NCI-H748 (cell line): ENCODE measurements at regions not wholly inside any gene's neighbourhood (a gene's known extent, or its start where the extent isn't known, plus 50 kb on each side); places are given as distances from the start of the nearest gene placed in this dataset.

Experiments used
- DNase-seq: peaks from one replicate; lab custom pipeline; 2025; ENCODE audit not compliant: unreplicated experiment; lab: John Stamatoyannopoulos, UW

DNA sequence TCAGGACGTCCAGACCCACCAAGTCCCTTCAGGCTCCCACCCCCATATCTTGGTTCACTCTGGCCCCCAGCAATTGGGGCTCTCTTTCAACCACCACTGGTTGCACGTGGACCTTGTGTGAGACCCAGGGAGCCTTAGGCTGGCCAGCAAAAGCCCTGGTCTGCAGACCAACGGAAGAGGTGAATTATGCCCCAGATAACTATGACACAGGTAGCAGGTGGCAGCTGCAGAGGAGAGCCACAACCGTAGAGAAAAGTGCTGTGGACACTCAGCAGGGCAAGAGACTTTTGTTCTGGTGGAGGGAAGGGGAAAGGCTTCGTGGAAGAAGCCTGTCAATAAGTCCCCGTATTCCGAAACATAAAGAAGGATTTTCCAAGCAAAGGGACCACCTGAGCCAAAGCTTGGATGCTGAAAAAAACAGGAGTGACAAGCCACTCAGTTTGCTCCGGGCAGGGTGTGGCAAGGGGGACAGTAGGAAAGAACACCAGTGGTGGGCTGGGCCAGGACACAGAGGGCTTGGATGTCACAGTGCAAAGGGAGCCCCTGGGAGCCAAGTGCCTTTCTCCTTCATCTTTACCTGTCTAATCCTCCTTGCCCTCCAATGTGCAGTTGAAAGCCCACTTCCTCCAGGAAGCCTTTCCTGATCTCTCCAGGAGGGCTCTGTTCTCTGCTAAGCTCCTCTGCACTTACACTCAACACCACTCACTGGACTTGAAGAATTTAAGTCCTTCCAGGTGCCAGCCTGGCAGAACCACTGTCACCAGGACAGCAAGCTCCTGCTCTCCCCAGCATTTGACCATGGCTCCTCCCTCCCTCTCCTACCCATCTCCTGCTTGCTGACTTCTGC is 264.7 kb downstream of the BUD13 start:
- no peak for DNase-seq

DNA sequence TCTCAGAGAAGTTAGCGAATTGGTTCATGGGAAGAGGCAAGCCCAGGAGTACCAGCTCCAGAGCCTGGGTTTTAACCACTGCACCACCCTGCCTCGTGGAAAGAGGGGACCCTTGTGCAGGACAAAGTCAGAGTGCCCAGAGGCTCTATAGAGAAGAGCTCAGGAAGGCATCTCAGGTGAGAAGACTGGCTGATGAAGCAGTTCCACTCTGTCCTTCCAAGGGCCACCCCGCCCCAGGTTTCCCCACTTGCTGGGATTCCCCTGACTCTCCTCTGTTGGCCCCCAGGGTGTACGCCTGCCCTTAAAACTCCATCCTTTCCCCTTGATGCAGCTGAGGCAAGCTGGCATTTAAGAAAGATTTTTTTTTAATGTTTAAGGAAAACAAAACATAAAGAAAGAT is 265.8 kb downstream of the BUD13 start:
- DNase-seq: no peak

DNA sequence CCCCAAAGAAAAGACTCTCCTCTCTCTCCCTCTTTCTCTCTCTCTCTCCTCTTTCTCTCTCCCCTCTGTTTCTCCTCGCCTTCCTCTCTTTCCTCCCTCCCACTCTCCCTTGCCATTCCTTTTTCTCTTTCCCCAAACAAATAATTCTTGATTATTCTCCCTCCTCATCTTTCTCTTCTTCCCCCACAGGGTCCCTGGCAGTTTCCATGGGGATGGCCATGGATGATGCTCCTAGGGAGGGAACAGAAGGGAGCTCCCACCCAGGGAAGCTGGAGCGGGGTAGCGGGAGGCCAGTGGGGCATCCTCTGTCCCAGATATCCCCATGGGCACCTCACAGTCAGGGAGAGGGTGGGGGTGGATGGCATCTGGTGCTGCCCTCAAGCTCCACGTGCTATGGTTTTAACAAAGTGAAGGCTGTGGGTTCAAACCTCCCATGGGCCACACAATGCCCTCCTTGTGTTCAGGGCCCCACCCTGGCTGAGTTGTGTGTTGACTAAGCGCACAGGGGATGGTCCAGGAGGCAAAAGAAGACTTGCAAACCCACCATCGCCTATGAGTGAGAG is 266.4 kb downstream of the BUD13 start:
- DNase-seq: no peak

DNA sequence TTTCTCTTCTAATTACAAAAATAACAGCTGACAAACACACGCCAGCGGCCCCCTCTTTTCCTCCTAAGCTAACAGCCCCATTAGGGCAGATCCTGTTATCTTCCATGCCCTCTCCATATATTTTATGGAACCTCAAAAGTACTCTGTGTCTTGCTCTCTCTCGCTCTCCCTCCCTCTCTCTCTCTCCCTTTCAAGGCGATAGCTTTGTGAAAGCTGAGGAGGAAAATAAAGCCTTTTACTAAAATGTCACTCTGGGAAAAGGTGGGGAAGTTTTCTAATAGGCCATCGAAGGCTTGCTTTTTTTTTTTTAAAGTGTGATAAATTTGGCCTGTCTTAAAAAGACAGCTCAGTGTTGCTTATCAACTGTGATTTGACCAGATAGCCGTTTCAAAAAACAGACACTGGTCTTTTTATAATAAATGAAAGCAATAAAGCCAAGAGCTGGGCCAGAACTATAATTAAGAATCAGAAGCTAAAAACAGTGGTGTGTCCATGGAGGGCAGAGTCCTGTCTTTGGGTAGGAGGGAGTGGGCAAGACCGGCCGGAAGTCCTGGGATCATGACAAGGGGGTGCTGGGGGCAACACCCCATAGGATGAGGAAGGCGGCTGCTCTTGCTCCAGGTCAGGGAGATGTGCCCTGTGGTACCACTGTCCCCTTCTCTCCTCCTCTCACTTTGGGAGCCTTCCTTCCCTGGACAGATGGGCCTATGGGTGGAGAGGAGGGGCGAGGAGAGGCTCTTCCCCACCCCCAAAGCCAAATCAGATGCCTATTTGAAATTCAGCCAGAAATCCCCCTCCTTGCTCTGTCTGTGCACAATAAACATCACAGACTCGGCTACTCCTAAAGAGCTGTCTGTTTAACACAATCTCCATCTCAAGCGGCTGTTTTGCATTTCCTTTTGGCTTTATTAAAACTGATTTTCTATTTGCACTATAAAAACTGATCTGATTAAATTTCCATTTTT is 267.2 kb downstream of the BUD13 start:
- no peak for DNase-seq

DNA sequence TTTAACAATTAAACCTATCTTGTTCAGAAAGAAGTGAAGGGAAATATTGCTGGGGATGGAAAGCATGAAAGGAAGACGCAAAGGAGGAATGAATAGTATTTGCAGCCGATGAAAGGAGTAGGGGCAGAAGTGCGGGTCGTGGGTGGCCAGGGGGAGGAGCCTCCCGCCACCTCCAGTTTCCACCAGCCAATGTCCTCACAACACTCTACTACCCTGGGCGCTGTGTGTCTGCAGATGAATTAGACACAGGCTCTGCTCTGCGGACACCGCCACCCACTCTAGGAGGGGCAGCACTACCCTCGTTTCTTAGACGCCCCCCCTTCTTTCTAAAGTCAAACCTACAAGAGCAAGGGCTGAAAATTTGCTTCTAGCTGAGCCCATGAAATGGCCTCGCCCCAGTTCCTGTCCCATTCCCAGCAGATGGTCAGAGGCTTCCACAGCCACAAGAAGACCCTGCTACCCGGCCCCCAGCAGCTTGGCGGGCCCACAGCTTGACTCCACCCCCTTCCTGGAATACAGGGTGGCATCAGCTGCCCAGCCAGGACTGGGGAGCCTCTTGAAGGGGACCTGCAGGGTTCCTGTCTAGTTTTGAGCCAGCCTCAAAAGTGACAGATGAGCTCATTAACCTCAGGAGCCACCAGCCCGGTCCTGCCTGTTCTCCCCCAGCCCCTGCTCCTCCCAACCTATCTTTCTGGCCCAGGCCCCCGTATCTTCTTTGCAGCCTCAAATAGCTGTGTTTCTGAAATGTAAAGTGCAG is 268.1 kb downstream of the BUD13 start:
- DNase-seq: no peak

DNA sequence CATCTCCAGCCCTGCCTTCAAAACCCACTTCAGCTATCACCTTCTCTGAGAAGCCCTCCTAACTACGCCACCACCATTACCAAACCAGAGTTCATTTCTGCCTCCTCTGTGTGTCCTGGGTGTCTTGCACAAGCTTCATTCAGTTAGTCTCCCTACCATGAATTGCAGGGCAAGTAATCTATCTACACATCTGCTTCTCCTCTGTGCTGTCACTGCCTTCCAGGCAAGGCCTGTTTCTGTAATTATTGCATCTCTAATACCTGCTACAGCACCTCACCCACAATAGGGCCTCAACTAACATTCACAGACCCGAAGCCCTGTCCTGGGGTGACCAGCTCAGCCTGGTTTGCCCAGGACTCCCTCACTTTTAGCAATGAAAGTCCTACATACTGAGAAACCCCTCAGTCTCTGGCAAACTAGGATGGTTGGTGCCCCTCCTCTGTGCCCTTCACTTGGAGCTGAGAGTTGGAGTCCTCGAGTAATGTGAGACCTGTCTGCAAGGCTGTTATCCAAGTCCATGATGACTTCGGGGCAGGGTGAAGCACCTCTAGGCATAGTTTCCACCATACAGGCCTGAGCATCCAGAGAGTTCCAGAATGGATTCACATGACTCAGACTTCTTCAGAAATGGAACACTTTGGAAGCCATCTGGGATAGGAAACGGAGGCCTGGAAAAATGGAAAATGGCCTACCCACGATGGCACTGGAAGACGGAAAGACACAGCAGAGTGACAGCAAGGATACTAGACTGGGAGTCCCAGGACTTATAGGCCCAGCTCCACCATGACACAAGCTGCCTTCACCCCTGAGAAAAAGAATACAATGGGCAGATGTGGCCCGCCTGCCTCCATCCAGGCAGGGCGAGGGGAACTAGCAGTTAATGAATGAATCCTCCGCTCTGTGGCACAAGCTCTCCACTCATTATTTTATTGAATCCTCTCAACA is 269.3 kb downstream of the BUD13 start:
- DNase-seq: no peak

DNA sequence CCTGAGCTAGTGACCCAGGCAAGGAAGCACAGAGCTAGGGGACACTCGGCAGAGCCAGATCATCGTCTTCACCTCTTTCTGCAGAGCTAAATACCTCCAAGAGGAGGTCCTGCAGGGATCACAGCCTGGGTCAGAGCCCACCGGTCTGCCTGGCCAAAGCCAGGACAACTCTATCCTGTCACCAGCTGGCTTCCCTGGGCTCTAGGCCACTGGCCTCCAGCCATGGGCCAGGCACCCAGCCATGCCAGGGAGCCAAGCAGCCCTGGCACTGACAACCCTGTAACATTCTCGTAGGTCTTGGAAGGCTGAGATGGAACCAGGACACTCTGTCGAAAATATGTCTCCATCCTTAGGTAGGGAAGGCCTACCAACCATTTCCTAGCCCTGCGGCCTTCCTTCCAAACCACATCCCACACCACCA is 270.1 kb downstream of the BUD13 start:
- no peak for DNase-seq

DNA sequence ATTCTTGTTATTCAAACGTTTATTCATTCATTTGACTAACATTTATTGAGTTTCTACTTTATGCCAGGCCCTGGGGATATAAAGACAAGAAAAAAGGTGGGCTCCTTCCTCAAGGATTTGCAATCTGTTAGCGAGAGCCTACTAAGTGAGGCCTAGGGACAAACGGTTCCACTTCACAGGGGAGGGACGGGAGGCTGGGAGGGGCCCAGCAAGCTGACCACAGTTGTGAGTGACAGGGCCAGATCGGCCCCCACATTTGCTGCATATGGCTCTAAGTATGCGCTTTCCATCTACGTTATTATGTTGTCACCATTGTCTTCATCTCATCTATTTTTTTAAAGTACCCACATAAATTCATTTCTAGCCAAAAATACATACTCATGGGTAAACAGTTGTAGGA is 271.1 kb downstream of the BUD13 start:
- DNase-seq: no peak

DNA sequence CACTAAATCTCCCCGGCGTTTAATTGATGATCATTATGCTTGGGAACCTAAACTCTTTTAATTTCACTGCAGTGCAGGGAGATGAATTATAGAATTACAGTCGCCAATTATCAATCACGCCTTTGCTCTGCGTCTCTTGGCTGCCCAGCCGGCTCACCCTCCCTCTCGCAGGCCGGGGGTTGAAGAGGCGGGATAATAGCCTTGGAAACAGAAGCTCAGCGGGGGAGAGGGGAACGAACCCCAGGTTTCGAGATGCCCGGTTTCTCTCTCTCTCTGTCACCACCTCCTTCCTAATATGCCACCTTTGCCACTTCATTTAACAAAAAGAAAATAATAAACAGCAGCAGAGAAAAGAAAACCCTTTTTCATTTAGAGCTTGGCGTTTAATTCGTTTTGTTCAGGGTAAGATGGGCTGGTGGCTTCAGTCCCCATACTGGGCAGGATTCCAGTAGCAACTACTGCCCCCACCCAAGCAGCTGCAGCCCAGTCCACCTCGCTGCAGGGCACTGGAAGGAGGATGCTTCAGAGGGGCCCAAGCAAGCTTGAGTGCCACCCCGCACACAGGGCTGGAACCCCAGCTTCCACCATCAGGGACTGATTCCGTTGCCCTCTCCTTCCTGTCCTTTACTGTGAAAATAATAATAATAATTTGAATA is 271.7 kb downstream of the BUD13 start:
- DNase-seq: peak; percentile 71

DNA sequence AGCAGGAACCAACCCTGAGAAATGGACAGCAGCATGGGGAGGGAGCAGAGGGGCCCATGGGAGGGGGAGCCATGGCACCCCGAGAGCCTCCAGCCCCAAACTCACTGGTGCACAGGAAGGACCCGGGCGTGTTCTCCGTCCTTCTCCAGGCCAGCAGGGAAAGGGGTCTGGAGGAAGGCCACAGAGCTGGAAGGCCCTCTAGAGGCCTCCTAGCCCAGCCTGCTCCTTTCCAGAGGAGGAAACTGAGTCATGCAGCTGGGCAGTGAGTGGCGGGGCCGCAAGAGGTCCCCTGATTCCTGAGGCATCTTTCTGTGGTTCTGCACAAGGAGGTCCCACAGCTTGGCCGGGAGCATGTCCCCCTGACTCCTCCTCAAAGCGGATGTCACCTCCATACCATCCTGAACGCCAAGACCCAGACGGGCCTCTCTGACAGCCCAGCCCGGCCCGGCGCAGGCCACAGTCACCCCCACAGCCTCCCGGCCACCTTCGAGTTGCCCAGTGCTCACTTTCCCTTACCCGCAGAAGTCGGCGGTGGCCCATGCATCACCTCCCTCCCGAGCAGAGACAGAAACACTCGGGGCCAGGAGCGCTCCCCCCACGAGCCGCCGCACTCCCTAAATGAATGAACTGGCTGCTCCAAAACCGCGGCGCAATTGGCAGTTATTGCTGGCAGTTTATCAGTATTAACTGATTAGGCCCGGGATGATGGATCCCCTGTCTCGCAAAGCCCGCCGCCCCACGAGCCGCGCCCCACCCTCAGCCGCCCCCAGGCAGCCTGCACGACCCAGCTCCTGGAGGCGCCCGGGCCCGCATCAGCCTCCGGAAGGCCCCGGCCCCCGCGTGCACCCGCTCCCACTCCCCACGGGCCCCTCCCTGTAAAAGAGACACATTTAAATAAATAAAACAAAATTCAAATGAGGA is 272.5 kb downstream of the BUD13 start:
- peak; percentile 44 for DNase-seq

DNA sequence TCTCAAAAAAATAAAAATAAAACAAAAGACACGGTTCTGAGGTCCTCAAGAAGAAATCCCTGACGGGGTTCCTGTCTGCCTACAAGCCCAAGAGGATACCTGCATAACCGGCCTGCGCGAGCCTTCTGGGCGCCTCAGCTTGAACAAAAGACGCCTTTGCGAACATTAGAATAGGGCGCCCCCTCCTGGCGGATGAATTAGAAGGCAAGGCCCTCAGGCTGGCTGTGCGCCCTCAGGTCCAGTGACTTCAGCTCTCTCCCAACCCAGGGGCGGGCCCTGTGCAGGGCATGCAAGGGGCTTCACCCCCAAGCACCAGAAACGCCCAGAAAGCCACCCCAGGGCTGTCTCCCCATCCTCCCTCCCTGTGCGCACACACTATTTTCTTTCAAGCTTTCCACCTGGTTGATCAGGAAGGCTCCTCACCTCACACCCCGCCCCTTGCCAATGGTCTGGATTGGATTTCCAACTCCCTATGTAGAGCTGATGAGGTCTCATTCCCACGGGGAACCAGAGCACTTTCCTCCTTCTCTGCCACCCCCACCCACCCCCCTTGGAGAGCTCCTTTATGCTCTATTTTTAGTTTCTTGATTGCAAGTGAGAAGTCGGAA is 273.3 kb downstream of the BUD13 start:
- peak; percentile 75 for DNase-seq

DNA sequence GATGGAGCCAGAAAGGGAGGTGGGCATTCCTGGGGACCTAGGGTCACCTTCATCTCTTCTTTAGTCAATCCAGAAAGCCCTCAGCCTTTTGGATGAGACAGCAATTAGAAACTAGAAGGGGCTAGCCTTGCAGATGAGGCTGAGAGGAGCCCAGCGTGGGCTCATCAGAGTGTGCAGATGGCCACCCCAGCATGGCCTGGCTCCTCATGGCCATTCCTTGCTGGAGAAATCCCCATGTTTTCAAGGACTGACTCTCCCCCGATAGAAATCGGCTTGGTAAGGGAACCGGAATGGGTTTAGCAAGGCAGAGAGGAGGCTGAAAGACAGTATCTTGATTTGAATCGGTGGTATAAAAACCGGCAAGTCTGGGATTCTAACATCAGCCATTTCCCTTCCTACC is 274.6 kb downstream of the BUD13 start:
- DNase-seq: no peak

DNA sequence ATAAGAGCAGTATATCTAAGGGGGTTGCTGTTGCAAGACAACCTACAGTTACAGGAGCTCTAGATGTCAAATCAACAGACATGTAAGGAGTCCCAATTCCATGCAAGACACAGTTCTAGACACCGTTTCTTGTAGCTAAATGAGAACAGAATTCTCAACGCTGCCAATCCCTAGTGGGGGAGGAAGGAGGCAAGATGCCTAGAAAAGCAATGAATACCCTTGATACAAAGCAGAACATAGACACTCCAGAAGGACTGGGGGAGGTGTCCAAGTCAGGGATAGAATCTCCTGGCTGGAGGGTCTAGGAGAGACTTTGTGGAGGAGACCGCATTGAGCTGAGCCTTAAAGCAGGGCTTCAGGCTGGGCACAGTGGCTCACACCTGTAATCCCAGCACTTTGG is 280.2 kb downstream of the BUD13 start:
- no peak for DNase-seq

DNA sequence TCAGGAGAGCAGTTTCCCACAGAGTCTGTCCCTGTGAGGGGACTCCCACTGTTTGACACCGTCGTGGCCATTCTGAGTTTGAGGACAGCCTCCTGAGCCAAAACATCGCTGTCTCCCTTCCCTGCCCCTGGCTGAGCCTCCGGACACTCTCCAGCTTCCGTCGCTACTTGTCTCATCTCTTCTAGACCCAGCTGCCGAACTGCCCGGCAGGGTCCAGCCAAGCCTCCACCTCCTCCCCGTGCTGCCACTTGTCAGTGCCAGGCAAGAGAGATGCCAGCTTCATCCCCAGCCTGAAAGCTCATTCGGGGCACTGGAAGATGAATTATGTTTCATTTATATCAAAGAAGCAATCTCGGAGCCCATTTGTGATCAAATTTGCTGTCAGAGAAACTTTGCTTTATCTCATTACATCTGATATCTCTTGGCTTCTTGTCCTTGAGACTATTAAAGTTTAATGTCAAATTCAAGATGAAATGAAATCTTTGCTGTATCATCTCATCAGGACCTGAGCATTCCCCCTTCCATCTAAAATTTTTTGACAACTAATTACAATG is 283.9 kb downstream of the BUD13 start:
- DNase-seq: no peak

DNA sequence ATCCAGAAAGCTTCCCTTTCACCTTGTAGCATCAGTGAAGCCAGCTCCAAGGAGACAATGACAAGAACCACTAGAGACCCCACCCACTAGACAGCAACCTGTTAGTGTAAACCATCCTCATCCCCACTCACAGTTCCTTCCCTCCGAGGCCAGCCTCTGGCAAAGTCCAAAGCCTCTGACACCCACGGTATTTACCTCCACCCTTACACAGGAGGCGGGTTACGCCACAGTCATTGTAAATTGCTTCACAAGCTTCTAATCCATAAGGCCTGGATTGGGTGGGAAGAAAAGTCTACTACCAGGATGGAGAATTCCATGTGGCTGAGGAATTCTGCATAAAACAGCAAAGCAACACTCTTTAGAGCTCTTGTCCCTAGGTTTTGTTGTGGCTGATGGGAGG is 287.4 kb downstream of the BUD13 start:
- no peak for DNase-seq

DNA sequence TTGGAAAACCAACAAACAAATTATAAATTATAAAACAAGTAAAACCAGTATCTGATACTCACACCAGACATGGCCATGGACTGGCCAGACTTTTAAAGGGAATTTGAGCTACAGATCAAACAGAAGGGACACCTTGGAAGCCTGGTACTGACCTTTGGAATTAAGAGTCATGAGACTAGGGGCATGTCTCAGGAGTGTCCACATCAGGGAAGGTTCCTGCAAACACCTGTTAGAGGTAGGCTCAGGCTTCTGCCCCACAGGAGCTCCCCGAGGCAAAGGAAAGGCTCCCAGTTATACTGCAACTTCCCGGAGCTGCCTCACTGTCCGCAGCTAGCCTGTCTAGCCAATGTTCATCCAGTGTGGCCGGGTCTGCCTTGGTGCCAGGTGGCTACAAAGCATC is 290.1 kb downstream of the BUD13 start:
- DNase-seq: no peak

DNA sequence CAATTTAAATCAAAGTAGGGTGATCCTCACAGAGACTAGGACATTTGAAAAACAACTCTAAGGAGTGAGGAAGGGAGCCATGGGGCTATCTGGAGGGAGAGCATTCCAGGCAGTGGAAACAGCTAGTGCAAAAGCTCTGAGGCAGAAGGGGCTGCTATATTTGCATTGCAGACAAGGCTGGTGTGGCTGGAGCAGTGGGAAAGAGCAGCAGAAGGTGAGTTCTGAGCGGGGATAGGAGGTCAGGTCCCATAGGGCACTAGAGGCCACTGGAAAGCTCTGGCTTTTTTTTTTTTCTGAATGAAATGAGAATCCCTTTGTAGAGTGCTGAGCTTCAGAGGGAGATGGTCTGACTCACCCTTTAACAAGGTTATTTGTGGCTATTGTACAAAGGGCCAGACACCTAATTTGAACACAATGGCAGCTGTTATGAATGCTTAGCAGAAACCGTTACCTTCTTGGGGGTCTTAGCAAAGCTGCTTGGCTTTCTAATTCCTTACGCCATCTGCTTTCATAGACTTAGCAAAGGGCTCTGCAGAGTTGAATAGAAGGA is 291.6 kb downstream of the BUD13 start:
- no peak for DNase-seq
